ENCODE measurements at regions not wholly inside any gene's neighbourhood (a gene's known extent, or its start where the extent isn't known, plus 50 kb on each side); places are given as distances from the start of the nearest gene placed in this dataset.

DNA sequence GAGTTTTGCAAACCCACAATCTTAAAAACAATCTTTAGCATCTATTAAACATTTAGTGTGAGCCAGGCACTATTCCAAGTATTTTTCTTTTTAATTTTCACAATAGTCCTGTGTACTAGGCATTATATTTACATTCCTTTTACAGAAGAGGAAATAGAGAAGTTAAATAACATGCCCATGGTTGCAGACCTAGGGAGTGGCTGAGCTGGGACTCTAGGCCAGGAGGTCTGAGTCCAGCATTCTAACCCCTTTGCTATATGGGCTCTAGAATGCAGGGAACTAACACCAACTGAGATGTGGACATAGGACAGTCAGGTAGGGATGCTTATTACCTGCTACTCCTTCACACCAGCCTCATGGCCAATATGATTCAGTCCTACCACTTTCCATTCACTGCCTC lies 243.8 kb downstream of the XPNPEP1 start:
- no peak for TF ChIP-seq POLR2A (IDR thresholded peaks at IDR 0.05)
- TF ChIP-seq, protein P1, sequence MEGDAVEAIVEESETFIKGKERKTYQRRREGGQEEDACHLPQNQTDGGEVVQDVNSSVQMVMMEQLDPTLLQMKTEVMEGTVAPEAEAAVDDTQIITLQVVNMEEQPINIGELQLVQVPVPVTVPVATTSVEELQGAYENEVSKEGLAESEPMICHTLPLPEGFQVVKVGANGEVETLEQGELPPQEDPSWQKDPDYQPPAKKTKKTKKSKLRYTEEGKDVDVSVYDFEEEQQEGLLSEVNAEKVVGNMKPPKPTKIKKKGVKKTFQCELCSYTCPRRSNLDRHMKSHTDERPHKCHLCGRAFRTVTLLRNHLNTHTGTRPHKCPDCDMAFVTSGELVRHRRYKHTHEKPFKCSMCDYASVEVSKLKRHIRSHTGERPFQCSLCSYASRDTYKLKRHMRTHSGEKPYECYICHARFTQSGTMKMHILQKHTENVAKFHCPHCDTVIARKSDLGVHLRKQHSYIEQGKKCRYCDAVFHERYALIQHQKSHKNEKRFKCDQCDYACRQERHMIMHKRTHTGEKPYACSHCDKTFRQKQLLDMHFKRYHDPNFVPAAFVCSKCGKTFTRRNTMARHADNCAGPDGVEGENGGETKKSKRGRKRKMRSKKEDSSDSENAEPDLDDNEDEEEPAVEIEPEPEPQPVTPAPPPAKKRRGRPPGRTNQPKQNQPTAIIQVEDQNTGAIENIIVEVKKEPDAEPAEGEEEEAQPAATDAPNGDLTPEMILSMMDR (IDR thresholded peaks at IDR 0.05): no peak

Data from ovary (tissue), 3 donors.